HEK293 (cell line): ENCODE measurements at regions not wholly inside any gene's neighbourhood (a gene's known extent, or its start where the extent isn't known, plus 50 kb on each side); places are given as distances from the start of the nearest gene placed in this dataset.
"Not testable (repeated sequence)": the region's sequence is repeated elsewhere in the genome, so short reads cannot be mapped to it uniquely, and the experiment has no call there.

Experiments
- BCL11A ChIP-seq: fragments of 450-650 bp; formaldehyde crosslinking; IDR thresholded peaks from 2 replicates; pipeline ENCODE4 v1.5.1; 2016; ENCODE audit warnings: low read depth, missing biosample characterization, missing genetic modification characterization
- YY1 ChIP-seq: fragments of 450-650 bp; formaldehyde crosslinking; IDR thresholded peaks from 2 replicates; pipeline ENCODE4 v1.5.1; 2018; ENCODE audit warnings: missing biosample characterization, missing genetic modification characterization
- ZEB2 ChIP-seq: fragments of 450-650 bp; formaldehyde crosslinking; IDR thresholded peaks from 2 replicates; pipeline ENCODE4 v1.5.1; 2016; ENCODE audit warnings: missing biosample characterization, missing genetic modification characterization
- ZFP69B ChIP-seq: fragments of 450-650 bp; formaldehyde crosslinking; IDR thresholded peaks from 2 replicates; pipeline ENCODE4 v1.5.1; 2016; ENCODE audit warnings: missing biosample characterization, missing genetic modification characterization
- ZNF114 ChIP-seq: fragments of 450-650 bp; formaldehyde crosslinking; IDR thresholded peaks from 2 replicates; pipeline ENCODE4 v1.5.0; 2017; ENCODE audit warnings: missing biosample characterization, missing genetic modification characterization
- ZNF19 ChIP-seq: fragments of 450-650 bp; formaldehyde crosslinking; IDR thresholded peaks from 2 replicates; pipeline ENCODE4; 2016; ENCODE audit warnings: missing biosample characterization, missing genetic modification characterization, low read depth
- ZNF274 ChIP-seq, 2 experiments: fragments of 200-500 bp in 1 of 2; fragments of 450-650 bp in 1 of 2; sonication (Bioruptor generic) in 1 of 2; formaldehyde crosslinking in 1 of 2; IDR thresholded peaks; 2 replicates each; pipeline versions ENCODE4 v1.5.1 to v1.6.1; 2014 to 2016; ENCODE audit warnings: borderline replicate concordance in 1 of 2, inconsistent platforms in 1 of 2, low read length in 1 of 2, missing biosample characterization in 1 of 2, missing genetic modification characterization in 1 of 2
- ZNF350 ChIP-seq: fragments of 450-650 bp; formaldehyde crosslinking; IDR thresholded peaks from 2 replicates; pipeline ENCODE4 v1.5.0; 2017; ENCODE audit warnings: missing biosample characterization, mild to moderate bottlenecking, missing genetic modification characterization
- ZNF561 ChIP-seq: fragments of 450-650 bp; IDR thresholded peaks from 2 replicates; pipeline ENCODE4 v1.5.1; 2018; ENCODE audit warnings: missing biosample characterization, missing genetic modification characterization, borderline replicate concordance
- ZNF747 ChIP-seq: fragments of 450-650 bp; formaldehyde crosslinking; IDR thresholded peaks from 2 replicates; pipeline ENCODE4 v1.5.1; 2016; ENCODE audit warnings: missing biosample characterization, missing genetic modification characterization
- TF ChIP-seq, protein P1 (sequence below): fragments of 450-650 bp; IDR thresholded peaks from 2 replicates; pipeline ENCODE4 v1.5.1; 2018; ENCODE audit warnings: missing biosample characterization, missing genetic modification characterization
- TF ChIP-seq, protein P2 (sequence below): fragments of 450-650 bp; formaldehyde crosslinking; IDR thresholded peaks from 2 replicates; pipeline ENCODE4 v1.5.1; 2016; ENCODE audit warnings: missing biosample characterization, missing genetic modification characterization

DNA sequence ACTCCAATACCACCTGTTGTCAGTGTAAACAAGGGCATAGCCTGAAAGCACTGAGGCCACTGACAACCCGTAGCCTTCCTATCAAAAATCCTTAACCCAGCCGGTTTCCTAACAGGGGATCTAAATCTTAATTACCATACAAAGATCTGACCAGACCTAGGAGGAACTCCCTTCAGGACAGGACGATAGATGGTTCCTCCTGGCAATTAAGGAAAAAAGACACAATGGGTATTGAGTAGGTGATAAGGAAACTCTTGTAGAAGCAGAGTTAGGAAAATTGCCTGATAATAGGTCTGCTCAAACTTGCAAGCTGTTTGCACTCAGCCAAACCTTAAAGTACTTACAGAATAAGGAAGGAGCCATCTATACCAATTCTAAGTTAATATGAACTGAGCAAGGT, 1517.3 kb upstream of the RAG2 start:
- not testable (repeated sequence) for TF ChIP-seq ZNF114 (tag by site-specific recombination); ZNF19 (tag by site-specific recombination); ZNF561; ZNF274 (IDR thresholded peaks at IDR 0.05; ENCODE audit: low read length); ZNF274 (tag by site-specific recombination; IDR thresholded peaks at IDR 0.05; ENCODE audit: borderline replicate concordance); ZNF747; BCL11A; ZFP69B (tag by site-specific recombination); YY1; ZEB2 (tag by site-specific recombination); ZNF350 (tag by site-specific recombination)
- TF ChIP-seq, protein P1, sequence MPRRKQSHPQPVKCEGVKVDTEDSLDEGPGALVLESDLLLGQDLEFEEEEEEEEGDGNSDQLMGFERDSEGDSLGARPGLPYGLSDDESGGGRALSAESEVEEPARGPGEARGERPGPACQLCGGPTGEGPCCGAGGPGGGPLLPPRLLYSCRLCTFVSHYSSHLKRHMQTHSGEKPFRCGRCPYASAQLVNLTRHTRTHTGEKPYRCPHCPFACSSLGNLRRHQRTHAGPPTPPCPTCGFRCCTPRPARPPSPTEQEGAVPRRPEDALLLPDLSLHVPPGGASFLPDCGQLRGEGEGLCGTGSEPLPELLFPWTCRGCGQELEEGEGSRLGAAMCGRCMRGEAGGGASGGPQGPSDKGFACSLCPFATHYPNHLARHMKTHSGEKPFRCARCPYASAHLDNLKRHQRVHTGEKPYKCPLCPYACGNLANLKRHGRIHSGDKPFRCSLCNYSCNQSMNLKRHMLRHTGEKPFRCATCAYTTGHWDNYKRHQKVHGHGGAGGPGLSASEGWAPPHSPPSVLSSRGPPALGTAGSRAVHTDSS, result not testable (repeated sequence)
- TF ChIP-seq, protein P2, sequence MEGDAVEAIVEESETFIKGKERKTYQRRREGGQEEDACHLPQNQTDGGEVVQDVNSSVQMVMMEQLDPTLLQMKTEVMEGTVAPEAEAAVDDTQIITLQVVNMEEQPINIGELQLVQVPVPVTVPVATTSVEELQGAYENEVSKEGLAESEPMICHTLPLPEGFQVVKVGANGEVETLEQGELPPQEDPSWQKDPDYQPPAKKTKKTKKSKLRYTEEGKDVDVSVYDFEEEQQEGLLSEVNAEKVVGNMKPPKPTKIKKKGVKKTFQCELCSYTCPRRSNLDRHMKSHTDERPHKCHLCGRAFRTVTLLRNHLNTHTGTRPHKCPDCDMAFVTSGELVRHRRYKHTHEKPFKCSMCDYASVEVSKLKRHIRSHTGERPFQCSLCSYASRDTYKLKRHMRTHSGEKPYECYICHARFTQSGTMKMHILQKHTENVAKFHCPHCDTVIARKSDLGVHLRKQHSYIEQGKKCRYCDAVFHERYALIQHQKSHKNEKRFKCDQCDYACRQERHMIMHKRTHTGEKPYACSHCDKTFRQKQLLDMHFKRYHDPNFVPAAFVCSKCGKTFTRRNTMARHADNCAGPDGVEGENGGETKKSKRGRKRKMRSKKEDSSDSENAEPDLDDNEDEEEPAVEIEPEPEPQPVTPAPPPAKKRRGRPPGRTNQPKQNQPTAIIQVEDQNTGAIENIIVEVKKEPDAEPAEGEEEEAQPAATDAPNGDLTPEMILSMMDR (tag by site-specific recombination), result not testable (repeated sequence)
